Ishikawa (cell line): ENCODE measurements at regions not wholly inside any gene's neighbourhood (a gene's known extent, or its start where the extent isn't known, plus 50 kb on each side); places are given as distances from the start of the nearest gene placed in this dataset.

Experiments
- MAX ChIP-seq: IDR thresholded peaks from 2 replicates; pipeline ENCODE4 v1.6.1; 2012
- NFIC ChIP-seq: IDR thresholded peaks from 2 replicates; pipeline ENCODE4 v1.6.1; 2012
- RAD21 ChIP-seq: IDR thresholded peaks from 2 replicates; pipeline ENCODE4 v1.6.1; 2012; ENCODE audit warnings: low read depth
- REST ChIP-seq: IDR thresholded peaks from 2 replicates; pipeline ENCODE4 v1.6.1; 2012; ENCODE audit warnings: low read depth, mild to moderate bottlenecking
- ZBTB7A ChIP-seq: IDR thresholded peaks from 2 replicates; pipeline ENCODE4 v1.6.1; 2012; ENCODE audit warnings: low read depth

GRCh38 chr4:181312066-181312465 lies 931.1 kb upstream of the TENM3 start:
- no peak for TF ChIP-seq REST
- TF ChIP-seq NFIC, result no peak
- TF ChIP-seq MAX, result no peak
- no peak for TF ChIP-seq ZBTB7A
- no peak for TF ChIP-seq RAD21
